ENCODE measurements at regions not wholly inside any gene's neighbourhood (a gene's known extent, or its start where the extent isn't known, plus 50 kb on each side); places are given as distances from the start of the nearest gene placed in this dataset.
A peak's percentile ranks its signal among the peaks of the same experiment; 100 is the strongest.
"Not testable (repeated sequence)": the region's sequence is repeated elsewhere in the genome, so short reads cannot be mapped to it uniquely, and the experiment has no call there.

GRCh38 chr15:70240082-70240481 is 142.4 kb upstream of the TLE3 start:
- no peak for DNase-seq

GRCh38 chr15:70238917-70239316 is 141.2 kb upstream of the TLE3 start:
- no peak for DNase-seq

- no peak for DNase-seq
These were observed 139.9 kb upstream of the TLE3 start for GRCh38 chr15:70237626-70238025.

GRCh38 chr15:70236341-70237086 is 138.8 kb upstream of the TLE3 start:
- DNase-seq = no peak

GRCh38 chr15:70235347-70235746 is 137.6 kb upstream of the TLE3 start:
- no peak for DNase-seq

GRCh38 chr15:70234256-70234905 is 136.7 kb upstream of the TLE3 start:
- DNase-seq = no peak

GRCh38 chr15:70231484-70231883 is 133.8 kb upstream of the TLE3 start:
- DNase-seq = no peak

GRCh38 chr15:70227918-70228317 is 130.2 kb upstream of the TLE3 start:
- not testable (repeated sequence) for DNase-seq

- no peak for DNase-seq
These were observed 129.4 kb upstream of the TLE3 start for GRCh38 chr15:70227147-70227546.

GRCh38 chr15:70226337-70226980 is 128.7 kb upstream of the TLE3 start:
- DNase-seq = no peak

GRCh38 chr15:70225416-70225815 is 127.7 kb upstream of the TLE3 start:
- DNase-seq = no peak

GRCh38 chr15:70222606-70223005 is 124.9 kb upstream of the TLE3 start:
- DNase-seq = no peak

- no peak for DNase-seq
These were observed 122.9 kb upstream of the TLE3 start for GRCh38 chr15:70220490-70221096.

GRCh38 chr15:70219966-70220365 is 122.2 kb upstream of the TLE3 start:
- DNase-seq = no peak

GRCh38 chr15:70219256-70219895 is 121.7 kb upstream of the TLE3 start:
- DNase-seq = peak in 12 of 56 donors; percentile 4 to 37 (median 14)

- DNase-seq = no peak
These were observed 119.8 kb upstream of the TLE3 start for GRCh38 chr15:70217226-70218160.

- DNase-seq = no peak
These were observed 118.2 kb upstream of the TLE3 start for GRCh38 chr15:70215951-70216350.

- no peak for DNase-seq
These were observed 117.4 kb upstream of the TLE3 start for GRCh38 chr15:70214941-70215635.

GRCh38 chr15:70214276-70214675 is 116.6 kb upstream of the TLE3 start:
- no peak for DNase-seq

GRCh38 chr15:70213794-70214193 is 116.1 kb upstream of the TLE3 start:
- DNase-seq = no peak

All from amygdala (tissue), 56 donors.